ENCODE measurements at regions not wholly inside any gene's neighbourhood (a gene's known extent, or its start where the extent isn't known, plus 50 kb on each side); places are given as distances from the start of the nearest gene placed in this dataset.

GRCh38 chr7:50217401-50217800, 87.1 kb upstream of the IKZF1 start:
- Histone ChIP-seq H3K27me3 (no peaks in the 10 kb centered on the region), H3K4me1 (peaks cover 0 to 7% (median 0%) of the 10 kb centered on the region in 4 donors), H3K36me3 (no peaks in the 10 kb centered on the region), H3K9me3 (no peaks in the 10 kb centered on the region), H3K27ac (no peak overlapping the region), H3K4me3 (no peak overlapping the region)
- TF ChIP-seq CTCF (IDR thresholded peaks at IDR 0.05) = no peak
- no peak for TF ChIP-seq POLR2A (IDR thresholded peaks at IDR 0.05)
- DNase-seq = no peak

- TF ChIP-seq CTCF (IDR thresholded peaks at IDR 0.05) (no peak), POLR2A (IDR thresholded peaks at IDR 0.05) (no peak)
- DNase-seq = no peak
- peaks cover 0 to 7% (median 0%) of the 10 kb centered on the region in 4 donors for H3K4me1 ChIP-seq
- H3K36me3 ChIP-seq = no peaks in the 10 kb centered on the region
- H3K27ac ChIP-seq = no peak overlapping the region
- no peaks in the 10 kb centered on the region for H3K9me3 ChIP-seq
- no peaks in the 10 kb centered on the region for H3K27me3 ChIP-seq
- no peak overlapping the region for H3K4me3 ChIP-seq
Measured at GRCh38 chr7:50216626-50217025, 87.9 kb upstream of the IKZF1 start.

GRCh38 chr7:50214771-50215170, 89.7 kb upstream of the IKZF1 start:
- no peak for DNase-seq
- TF ChIP-seq CTCF (IDR thresholded peaks at IDR 0.05) = no peak
- TF ChIP-seq POLR2A (IDR thresholded peaks at IDR 0.05) = no peak
- H3K27me3 ChIP-seq = no peaks in the 10 kb centered on the region

GRCh38 chr7:50214126-50214670, 90.3 kb upstream of the IKZF1 start:
- no peak overlapping the region for H3K27ac ChIP-seq
- H3K27me3 ChIP-seq = no peaks in the 10 kb centered on the region
- no peak overlapping the region for H3K4me3 ChIP-seq
- H3K36me3 ChIP-seq = no peaks in the 10 kb centered on the region
- peaks cover 0 to 7% (median 0%) of the 10 kb centered on the region in 4 donors for H3K4me1 ChIP-seq
- H3K9me3 ChIP-seq = no peaks in the 10 kb centered on the region
- no peak for TF ChIP-seq POLR2A (IDR thresholded peaks at IDR 0.05)
- no peak for TF ChIP-seq CTCF (IDR thresholded peaks at IDR 0.05)
- no peak for DNase-seq

More at GRCh38 chr7:50214771-50215170, 89.7 kb upstream of the IKZF1 start:
- H3K4me3 ChIP-seq = no peak overlapping the region
- peaks cover 0 to 7% (median 0%) of the 10 kb centered on the region in 4 donors for H3K4me1 ChIP-seq
- H3K27ac ChIP-seq = no peak overlapping the region
- no peaks in the 10 kb centered on the region for H3K36me3 ChIP-seq
- H3K9me3 ChIP-seq = no peaks in the 10 kb centered on the region

GRCh38 chr7:50213622-50214017, 90.9 kb upstream of the IKZF1 start:
- TF ChIP-seq POLR2A (IDR thresholded peaks at IDR 0.05) (no peak), CTCF (IDR thresholded peaks at IDR 0.05) (no peak)
- Histone ChIP-seq H3K27ac (no peak overlapping the region), H3K9me3 (no peaks in the 10 kb centered on the region), H3K27me3 (no peaks in the 10 kb centered on the region), H3K36me3 (no peaks in the 10 kb centered on the region), H3K4me3 (no peak overlapping the region), H3K4me1 (peaks cover 0 to 7% (median 0%) of the 10 kb centered on the region in 4 donors)
- DNase-seq = no peak
